ENCODE measurements at regions not wholly inside any gene's neighbourhood (a gene's known extent, or its start where the extent isn't known, plus 50 kb on each side); places are given as distances from the start of the nearest gene placed in this dataset.

- Histone ChIP-seq H3K4me3 (no peak overlapping the region), H3K27ac (no peak overlapping the region)
- no peak for DNase-seq (ENCODE audit: low spot score)
- TF ChIP-seq CTCF (IDR thresholded peaks at IDR 0.05), result no peak
These were observed 227.1 kb upstream of the DEFB112 start for GRCh38 chr6:50276771-50277261.

- Histone ChIP-seq H3K4me3 (no peak overlapping the region), H3K27ac (no peak overlapping the region)
- no peak for DNase-seq (ENCODE audit: low spot score)
- TF ChIP-seq CTCF (IDR thresholded peaks at IDR 0.05), result no peak
These were observed 228.0 kb upstream of the DEFB112 start for GRCh38 chr6:50277774-50278173.

GRCh38 chr6:50278663-50279062 lies 228.9 kb upstream of the DEFB112 start:
- no peak for TF ChIP-seq CTCF (IDR thresholded peaks at IDR 0.05)
- DNase-seq (ENCODE audit: low spot score), result no peak
- H3K27ac ChIP-seq, result no peak overlapping the region
- H3K4me3 ChIP-seq, result no peak overlapping the region

- Histone ChIP-seq H3K27ac (no peak overlapping the region), H3K4me3 (no peak overlapping the region)
- no peak for DNase-seq (ENCODE audit: low spot score)
- no peak for TF ChIP-seq CTCF (IDR thresholded peaks at IDR 0.05)
These were observed 236.0 kb upstream of the DEFB112 start for GRCh38 chr6:50285735-50286134.

- no peak for TF ChIP-seq CTCF (IDR thresholded peaks at IDR 0.05)
- Histone ChIP-seq H3K27ac (no peak overlapping the region), H3K4me3 (no peak overlapping the region)
- DNase-seq (ENCODE audit: low spot score), result no peak
These were observed 238.5 kb upstream of the DEFB112 start for GRCh38 chr6:50288241-50288640.

- DNase-seq (ENCODE audit: low spot score), result no peak
- no peak for TF ChIP-seq CTCF (IDR thresholded peaks at IDR 0.05)
- H3K4me3 ChIP-seq, result no peak overlapping the region
- H3K27ac ChIP-seq, result no peak overlapping the region
These were observed 239.2 kb upstream of the DEFB112 start for GRCh38 chr6:50288881-50289280.

GRCh38 chr6:50289366-50289765 lies 239.6 kb upstream of the DEFB112 start:
- no peak overlapping the region for H3K27ac ChIP-seq
- no peak overlapping the region for H3K4me3 ChIP-seq
- DNase-seq (ENCODE audit: low spot score), result no peak
- TF ChIP-seq CTCF (IDR thresholded peaks at IDR 0.05), result no peak
